ENCODE measurements at regions not wholly inside any gene's neighbourhood (a gene's known extent, or its start where the extent isn't known, plus 50 kb on each side); places are given as distances from the start of the nearest gene placed in this dataset.

GRCh38 chr1:69146303-69146702 is 421.4 kb upstream of the LRRC7 start:
- DNase-seq (ENCODE audit: low read depth in 1 of 2, low spot score in 1 of 2) (no peak), FAIRE-seq (no peak), ATAC-seq (no peak)
- Histone ChIP-seq H3K9me3 (no peaks in the 10 kb centered on the region), H3K4me1 (no peaks in the 10 kb centered on the region), H3K27ac (no peak overlapping the region), H3K4me3 (no peak overlapping the region), H3K4me2 (no peak overlapping the region)
- ChIA-PET POLR2A (no interaction called here), CTCF (no interaction called here)
- TF ChIP-seq ESRRA (IDR thresholded peaks at IDR 0.05; ENCODE audit: borderline replicate concordance, low read length), result no peak
- 2% methylated on average over 3 of the region's 3 CpGs for WGBS (ENCODE audit: missing lambda C conversion rate)

DNA sequence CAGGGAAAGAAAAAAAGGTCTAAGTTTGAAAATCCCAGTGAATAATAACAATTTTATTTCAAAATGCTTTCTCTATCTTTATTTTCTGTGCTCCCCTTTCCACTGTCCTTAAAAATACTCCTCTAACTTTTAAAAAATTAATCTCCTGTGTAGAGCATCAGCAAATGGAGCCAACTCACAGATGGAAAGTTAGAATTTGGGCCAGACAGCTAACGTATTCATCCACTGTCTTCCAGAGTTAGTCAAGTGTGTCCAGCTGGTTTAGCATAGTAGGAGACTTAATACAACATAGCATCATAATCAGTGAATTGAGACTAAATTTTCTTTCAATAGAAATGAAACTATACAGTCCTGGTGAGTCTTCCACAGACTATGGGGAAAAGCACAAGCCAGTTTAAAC is 419.0 kb upstream of the LRRC7 start:
- no peak for TF ChIP-seq CTCF (IDR thresholded peaks at IDR 0.05)
- H3K27ac ChIP-seq, result no peak overlapping the region
- no peaks in the 10 kb centered on the region for H3K9me3 ChIP-seq
- no peaks in the 10 kb centered on the region for H3K4me1 ChIP-seq
- ChIA-PET CTCF (no interaction called here), POLR2A (no interaction called here)
- H3K4me2 ChIP-seq, result no peak overlapping the region
- 0% methylated on average over 1 of the region's 1 CpG for WGBS (ENCODE audit: missing lambda C conversion rate)
- no peak for FAIRE-seq
- no peak for ATAC-seq
- DNase-seq (ENCODE audit: low read depth in 1 of 2, low spot score in 1 of 2), result no peak
- no peak overlapping the region for H3K4me3 ChIP-seq

- TF ChIP-seq JUNB (IDR thresholded peaks at IDR 0.05) (no peak), NFE2L2 (conservative IDR thresholded peaks at IDR 0.05; ENCODE audit: low read length) (no peak), ZSCAN20 (CRISPR knock-in tag; IDR thresholded peaks at IDR 0.05) (no peak), CBX8 (IDR thresholded peaks at IDR 0.05) (no peak), NPAS2 (CRISPR knock-in tag; IDR thresholded peaks at IDR 0.05; ENCODE audit: borderline replicate concordance) (no peak), HDAC2 (IDR thresholded peaks at IDR 0.05) (no peak), RNF2 (IDR thresholded peaks at IDR 0.05; ENCODE audit: borderline replicate concordance, low read depth) (no peak), CHD2 (IDR thresholded peaks at IDR 0.05; ENCODE audit: low read length, partially characterized antibody) (no peak), PBX3 (IDR thresholded peaks at IDR 0.05) (no peak), HEYL (CRISPR knock-in tag; IDR thresholded peaks at IDR 0.05) (no peak)
- TF ChIP-seq, protein P1, sequence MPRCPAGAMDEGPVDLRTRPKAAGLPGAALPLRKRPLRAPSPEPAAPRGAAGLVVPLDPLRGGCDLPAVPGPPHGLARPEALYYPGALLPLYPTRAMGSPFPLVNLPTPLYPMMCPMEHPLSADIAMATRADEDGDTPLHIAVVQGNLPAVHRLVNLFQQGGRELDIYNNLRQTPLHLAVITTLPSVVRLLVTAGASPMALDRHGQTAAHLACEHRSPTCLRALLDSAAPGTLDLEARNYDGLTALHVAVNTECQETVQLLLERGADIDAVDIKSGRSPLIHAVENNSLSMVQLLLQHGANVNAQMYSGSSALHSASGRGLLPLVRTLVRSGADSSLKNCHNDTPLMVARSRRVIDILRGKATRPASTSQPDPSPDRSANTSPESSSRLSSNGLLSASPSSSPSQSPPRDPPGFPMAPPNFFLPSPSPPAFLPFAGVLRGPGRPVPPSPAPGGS (IDR thresholded peaks at IDR 0.05), result no peak
- TF ChIP-seq, protein P2, sequence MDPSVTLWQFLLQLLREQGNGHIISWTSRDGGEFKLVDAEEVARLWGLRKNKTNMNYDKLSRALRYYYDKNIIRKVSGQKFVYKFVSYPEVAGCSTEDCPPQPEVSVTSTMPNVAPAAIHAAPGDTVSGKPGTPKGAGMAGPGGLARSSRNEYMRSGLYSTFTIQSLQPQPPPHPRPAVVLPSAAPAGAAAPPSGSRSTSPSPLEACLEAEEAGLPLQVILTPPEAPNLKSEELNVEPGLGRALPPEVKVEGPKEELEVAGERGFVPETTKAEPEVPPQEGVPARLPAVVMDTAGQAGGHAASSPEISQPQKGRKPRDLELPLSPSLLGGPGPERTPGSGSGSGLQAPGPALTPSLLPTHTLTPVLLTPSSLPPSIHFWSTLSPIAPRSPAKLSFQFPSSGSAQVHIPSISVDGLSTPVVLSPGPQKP (IDR thresholded peaks at IDR 0.05; ENCODE audit: low read depth, low read length), result no peak
- WGBS (ENCODE audit: missing lambda C conversion rate), result 8% methylated on average over 2 of the region's 2 CpGs
- no peak overlapping the region for H3K4me2 ChIP-seq
- ChIA-PET CTCF (no interaction called here), POLR2A (no interaction called here)
- H3K27ac ChIP-seq, result no peak overlapping the region
- no peaks in the 10 kb centered on the region for H3K9me3 ChIP-seq
- no peaks in the 10 kb centered on the region for H3K4me1 ChIP-seq
- FAIRE-seq (no peak), DNase-seq (ENCODE audit: low read depth in 1 of 2, low spot score in 1 of 2) (no peak), ATAC-seq (no peak)
- no peak overlapping the region for H3K4me3 ChIP-seq
Measured at GRCh38 chr1:69157046-69157756, 410.5 kb upstream of the LRRC7 start.

- no peak for FAIRE-seq
- no peak for DNase-seq (ENCODE audit: low read depth in 1 of 2, low spot score in 1 of 2)
- Histone ChIP-seq H3K4me2 (no peak overlapping the region), H3K9me3 (no peaks in the 10 kb centered on the region), H3K4me3 (no peak overlapping the region), H3K4me1 (no peaks in the 10 kb centered on the region), H3K27ac (no peak overlapping the region)
- WGBS (ENCODE audit: missing lambda C conversion rate), result 0% methylated on average over 2 of the region's 2 CpGs
- CTCF ChIA-PET, result no interaction called here
- ATAC-seq, result no peak
- POLR2A ChIA-PET, result no interaction called here
- TF ChIP-seq PHF8 (IDR thresholded peaks at IDR 0.05; ENCODE audit: borderline replicate concordance, low read depth) (no peak), PBX3 (IDR thresholded peaks at IDR 0.05) (no peak), JUN (IDR thresholded peaks at IDR 0.05) (no peak), CTCF (IDR thresholded peaks at IDR 0.05) (no peak), CHD4 (IDR thresholded peaks at IDR 0.05; ENCODE audit: borderline replicate concordance) (no peak)
- TF ChIP-seq, protein P3, sequence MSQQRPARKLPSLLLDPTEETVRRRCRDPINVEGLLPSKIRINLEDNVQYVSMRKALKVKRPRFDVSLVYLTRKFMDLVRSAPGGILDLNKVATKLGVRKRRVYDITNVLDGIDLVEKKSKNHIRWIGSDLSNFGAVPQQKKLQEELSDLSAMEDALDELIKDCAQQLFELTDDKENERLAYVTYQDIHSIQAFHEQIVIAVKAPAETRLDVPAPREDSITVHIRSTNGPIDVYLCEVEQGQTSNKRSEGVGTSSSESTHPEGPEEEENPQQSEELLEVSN (IDR thresholded peaks at IDR 0.05; ENCODE audit: borderline replicate concordance, low read depth), result no peak
- TF ChIP-seq, protein P4, sequence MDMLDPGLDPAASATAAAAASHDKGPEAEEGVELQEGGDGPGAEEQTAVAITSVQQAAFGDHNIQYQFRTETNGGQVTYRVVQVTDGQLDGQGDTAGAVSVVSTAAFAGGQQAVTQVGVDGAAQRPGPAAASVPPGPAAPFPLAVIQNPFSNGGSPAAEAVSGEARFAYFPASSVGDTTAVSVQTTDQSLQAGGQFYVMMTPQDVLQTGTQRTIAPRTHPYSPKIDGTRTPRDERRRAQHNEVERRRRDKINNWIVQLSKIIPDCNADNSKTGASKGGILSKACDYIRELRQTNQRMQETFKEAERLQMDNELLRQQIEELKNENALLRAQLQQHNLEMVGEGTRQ (IDR thresholded peaks at IDR 0.05), result no peak
Measured at GRCh38 chr1:69163241-69163640, 404.5 kb upstream of the LRRC7 start.

Data from A549 (cell line).